HG02642 (cell line): ENCODE measurements at regions not wholly inside any gene's neighbourhood (a gene's known extent, or its start where the extent isn't known, plus 50 kb on each side); places are given as distances from the start of the nearest gene placed in this dataset.
"Not testable (repeated sequence)": the region's sequence is repeated elsewhere in the genome, so short reads cannot be mapped to it uniquely, and the experiment has no call there.

ENCODE experiments used
- ATAC-seq: cut with Tn5 transposase; IDR thresholded peaks from one replicate; pipeline ENCODE4 v1.9.1; 2021; ENCODE audit warnings: mild to moderate bottlenecking; ENCODE audit not compliant: unreplicated experiment, poor library complexity

- no peak for ATAC-seq
These were observed 97.2 kb downstream of the KDR start for GRCh38 chr4:55028196-55028595.

GRCh38 chr4:55027596-55027995 is 97.8 kb downstream of the KDR start:
- ATAC-seq, result no peak

DNA sequence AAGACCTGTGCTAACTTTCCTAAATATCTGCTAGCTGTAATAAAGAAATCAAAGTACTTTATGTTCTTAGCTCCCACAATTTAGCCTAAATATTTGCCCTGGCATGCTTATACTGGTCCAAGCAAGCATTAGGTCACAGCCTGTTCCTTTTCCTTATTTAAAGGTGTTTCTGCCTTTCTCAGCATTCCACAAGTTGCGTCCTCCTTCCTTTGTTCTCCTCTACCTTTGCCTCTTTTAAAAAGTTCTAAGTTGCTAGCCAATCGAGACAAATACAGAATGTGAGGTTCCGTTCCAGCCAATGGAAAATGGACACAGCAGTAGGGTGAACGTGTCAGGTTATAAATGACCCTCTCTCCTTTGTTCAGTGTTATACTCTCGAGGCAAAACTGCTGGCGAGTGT is 99.9 kb downstream of the KDR start:
- ATAC-seq, result not testable (repeated sequence)

DNA sequence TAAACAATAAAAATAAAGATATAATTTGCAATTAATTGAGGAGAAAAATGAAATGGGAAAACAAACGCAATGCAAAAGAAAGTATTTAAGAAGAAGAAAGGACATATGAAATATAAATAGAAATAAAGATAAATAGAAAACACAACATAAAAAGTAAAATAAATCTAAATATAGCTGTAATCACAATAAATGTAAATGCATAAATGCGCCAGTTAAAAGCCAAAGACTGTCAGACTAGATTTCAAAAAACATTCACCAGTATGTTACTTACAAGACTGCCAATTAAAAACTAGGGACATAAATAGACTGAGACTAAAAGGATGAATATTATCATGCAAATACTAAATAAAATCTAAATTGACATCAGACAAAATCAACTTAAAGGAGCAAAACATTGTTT is 102.4 kb downstream of the KDR start:
- no peak for ATAC-seq

DNA sequence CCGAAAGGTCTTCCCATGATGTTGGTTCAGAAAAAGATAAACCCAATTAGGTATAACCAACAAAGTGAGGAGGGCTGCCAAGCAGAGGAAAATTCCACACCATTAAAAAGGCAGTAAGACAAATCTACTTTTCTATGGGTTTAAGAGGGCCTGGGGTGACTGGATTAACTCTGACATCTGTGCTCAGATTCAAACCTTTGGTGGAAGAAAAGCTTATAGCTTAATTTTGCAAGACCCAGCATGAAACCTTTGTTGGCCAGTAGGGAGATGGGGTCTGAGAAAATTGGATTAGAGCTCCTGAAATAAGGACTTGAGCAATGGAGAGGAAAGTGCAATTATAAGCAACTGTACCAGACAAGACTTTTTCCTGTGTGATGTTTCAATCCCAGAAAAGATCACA is 104.2 kb downstream of the KDR start:
- no peak for ATAC-seq

GRCh38 chr4:55020131-55020530 is 105.3 kb downstream of the KDR start:
- ATAC-seq, result no peak

GRCh38 chr4:55018978-55019377 is 106.4 kb downstream of the KDR start:
- ATAC-seq, result no peak

DNA sequence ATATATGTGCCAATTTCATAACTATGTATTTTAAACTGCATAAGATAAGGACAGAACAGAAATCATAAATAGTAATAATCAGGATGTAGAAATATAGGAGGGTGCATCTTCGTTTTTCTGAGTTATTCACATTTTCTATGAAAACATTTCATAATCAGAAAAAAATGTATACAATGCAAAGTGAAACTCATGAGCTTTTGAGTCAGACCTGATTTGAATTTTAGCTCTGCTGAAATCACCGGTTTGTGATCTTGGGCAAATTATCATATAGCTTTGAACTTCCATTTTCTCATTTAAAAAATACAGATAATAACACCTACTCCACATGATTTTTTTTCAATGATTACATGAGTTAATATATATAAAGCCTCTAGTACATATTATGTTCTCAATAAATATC is 106.9 kb downstream of the KDR start:
- ATAC-seq, result no peak

DNA sequence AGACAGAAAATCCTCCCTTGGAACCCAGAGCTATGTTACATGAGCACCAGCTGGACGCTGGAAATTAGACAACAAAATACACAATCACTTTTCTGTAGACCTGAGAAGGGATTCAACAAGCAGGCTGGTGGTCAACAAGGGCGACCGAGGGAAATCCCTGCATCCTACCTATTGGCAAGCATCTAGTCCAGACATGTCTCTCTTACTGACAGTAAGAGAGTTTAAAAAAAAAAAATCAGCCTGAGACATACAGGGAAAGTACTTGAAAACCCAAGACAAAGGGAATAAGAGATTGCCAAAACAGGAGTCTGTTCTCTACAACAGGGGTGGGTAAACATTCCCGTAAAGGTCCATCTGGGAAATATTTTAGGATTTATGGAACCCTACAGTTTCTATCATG is 108.0 kb downstream of the KDR start:
- no peak for ATAC-seq

GRCh38 chr4:55016131-55016530 is 109.3 kb downstream of the KDR start:
- ATAC-seq, result no peak

DNA sequence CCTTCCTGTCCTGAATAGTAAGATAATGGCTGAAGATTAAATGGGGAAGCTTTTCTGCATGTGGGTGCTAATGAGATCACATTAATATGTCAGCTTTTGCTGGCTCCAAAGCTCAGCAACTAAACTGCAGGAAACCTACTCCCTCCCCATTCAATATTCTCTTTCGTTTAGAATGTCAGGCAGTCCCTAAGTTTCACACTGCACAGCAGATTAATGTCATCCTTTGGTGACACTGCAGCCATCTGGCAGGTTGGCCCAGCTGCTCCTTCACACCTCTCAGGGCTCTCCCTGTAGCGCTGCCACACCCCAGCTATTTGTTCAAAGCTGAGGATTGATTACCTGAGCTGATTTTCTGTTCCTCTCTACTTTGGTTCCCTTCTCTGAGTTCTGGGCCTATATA is 110.5 kb downstream of the KDR start:
- ATAC-seq, result no peak

- no peak for ATAC-seq
These were observed 111.9 kb downstream of the KDR start for GRCh38 chr4:55013431-55013955.

DNA sequence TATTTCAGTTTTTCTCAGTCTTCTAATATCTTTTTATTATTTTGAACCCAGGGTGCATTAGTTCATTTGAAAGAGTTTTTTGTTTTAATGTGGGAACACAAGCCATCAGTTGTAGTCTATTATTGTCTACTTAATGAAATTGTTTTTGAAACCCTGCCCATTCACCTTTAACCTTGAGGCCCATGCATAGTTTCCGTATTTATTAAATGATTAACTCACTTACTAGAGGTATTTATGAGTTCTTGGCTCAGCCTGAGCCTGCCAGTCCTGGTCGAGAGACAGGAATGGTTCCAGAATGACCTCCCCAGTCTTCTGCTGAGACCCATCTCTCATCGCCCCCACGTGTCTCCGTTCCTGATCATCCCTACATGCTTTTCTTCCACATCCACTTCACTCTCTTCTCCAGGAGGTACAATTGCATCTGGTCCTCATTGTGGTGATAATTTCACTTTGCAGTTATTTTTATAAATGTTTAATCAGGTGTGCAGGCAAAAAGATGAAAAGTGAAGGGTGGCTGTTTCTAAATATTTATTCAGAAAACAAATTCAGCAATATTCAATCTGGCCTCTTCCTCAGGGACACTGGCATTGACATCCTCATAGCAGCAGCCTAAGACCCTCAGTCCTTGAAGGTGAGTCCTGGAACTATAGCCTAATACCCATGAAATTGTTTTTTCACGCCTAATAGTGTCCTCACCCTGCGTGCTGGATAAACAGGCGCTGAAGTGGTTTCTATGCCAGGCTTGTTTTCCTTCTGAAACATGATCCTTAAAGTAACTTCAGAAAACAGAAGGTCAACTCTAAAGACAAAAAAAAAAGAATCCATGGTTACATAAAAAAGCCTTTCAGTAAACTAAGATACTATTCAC is 112.8 kb downstream of the KDR start:
- no peak for ATAC-seq

DNA sequence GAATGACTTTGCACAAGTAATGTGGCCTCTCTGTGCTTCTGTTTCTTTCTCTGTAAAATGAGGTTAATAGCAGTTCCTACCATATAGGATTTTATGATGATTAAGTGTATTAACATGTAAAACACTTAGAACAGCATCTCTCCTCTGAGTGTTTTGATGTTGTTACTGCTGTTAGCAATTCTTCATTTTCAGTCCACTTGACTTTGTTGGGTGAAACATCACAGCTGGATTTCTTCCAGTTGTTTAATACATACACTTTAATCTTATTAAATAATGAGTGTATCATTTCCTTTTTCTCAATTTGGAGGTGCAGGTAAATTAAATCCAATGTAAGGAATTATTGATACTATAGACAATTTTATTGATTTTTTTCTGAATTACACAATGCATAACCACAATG is 113.6 kb downstream of the KDR start:
- ATAC-seq, result no peak

DNA sequence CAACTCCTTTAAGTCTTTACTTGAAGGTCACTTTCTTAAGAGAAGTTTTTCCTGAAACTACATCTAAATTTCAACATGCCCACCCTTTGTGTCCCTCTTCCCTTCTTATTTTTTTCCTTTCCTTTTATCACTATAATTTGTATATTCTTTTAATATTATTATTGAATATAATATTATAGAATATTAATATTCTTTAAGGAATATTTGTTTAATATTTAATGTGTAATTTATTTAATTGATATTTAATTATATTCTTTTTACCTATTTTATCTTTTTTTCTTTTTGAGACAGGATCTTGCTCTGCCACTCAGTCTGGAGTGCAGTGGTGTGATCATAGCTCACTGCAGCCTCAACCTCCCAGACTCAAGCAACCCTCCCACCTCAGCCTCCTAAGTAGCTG is 114.8 kb downstream of the KDR start:
- ATAC-seq, result no peak

DNA sequence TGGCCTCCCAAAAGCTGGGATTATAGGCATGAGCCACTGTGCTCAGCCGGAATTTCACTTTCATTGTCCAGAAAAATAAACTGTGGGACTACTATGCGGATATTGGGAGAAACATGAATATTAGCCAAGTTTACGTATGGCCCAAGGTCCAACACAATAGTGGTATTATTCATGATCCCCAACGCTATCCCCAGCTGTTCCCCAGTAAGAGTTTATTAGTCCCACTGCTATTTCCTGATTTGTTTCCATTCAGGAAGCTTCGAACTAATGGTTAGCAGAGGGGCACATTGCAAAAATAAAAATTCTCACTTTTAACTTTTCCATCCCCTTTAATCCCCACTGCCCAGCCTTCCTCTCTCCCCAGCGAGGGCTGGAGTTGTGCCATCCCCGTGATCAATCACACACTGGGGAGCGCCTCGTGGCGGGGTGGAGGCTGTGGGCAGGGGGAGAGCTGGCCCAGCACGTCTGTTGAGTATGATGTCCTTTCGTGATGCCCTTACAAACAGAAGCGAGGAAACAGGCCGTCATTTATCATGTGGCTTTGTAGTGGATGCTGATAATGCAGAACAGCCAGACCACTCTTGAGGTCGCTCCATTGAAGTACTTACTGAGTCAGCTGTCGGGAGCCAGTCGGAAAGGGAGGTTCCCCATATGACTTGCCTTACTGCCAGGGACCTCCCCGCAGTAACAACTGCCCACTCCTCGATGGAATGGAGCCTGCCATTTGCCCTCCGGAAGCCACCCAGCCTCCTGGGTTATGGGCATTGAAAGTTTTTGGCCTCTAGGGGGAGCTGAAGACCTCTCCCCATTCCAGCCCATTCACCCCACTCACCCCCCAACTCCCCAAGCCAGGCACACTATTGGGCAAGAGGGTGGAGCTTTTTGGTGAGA is 117.0 kb downstream of the KDR start:
- ATAC-seq, result no peak

GRCh38 chr4:55005910-55006309 is 119.5 kb downstream of the KDR start:
- no peak for ATAC-seq

DNA sequence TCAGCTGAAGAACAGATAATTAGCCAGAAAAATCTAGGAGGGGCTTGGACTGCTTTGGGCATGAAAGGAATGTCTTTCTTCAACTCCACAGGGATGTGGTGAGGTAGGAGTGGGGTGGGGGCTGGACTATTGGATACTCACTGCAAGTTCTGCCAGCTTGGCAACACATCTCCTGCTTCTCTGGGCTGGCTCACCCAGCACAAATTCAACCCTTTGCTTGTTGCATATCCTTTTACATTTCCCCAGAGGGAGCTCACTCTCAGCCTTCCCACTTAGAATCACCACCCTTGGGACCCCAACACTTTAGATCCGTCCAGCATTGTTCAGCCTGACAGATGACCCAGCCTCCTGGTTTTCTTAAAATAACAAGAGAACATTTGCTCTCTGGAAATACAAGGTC is 120.6 kb downstream of the KDR start:
- no peak for ATAC-seq

- no peak for ATAC-seq
These were observed 123.0 kb downstream of the KDR start for GRCh38 chr4:55002431-55002830.

- ATAC-seq, result no peak
These were observed 123.9 kb downstream of the KDR start for GRCh38 chr4:55001538-55001937.

GRCh38 chr4:54999003-54999402 is 126.4 kb downstream of the KDR start:
- no peak for ATAC-seq
